GM13977 (cell line): ENCODE measurements at regions not wholly inside any gene's neighbourhood (a gene's known extent, or its start where the extent isn't known, plus 50 kb on each side); places are given as distances from the start of the nearest gene placed in this dataset.
"Not testable (repeated sequence)": the region's sequence is repeated elsewhere in the genome, so short reads cannot be mapped to it uniquely, and the experiment has no call there.

Experiments
- DNase-seq: peaks from one replicate; pipeline ENCODE4 v3.0.0; 2012; ENCODE audit warnings: low spot score
- CTCF ChIP-seq: IDR thresholded peaks from 2 replicates; pipeline ENCODE4 v1.5.1; 2012; ENCODE audit warnings: mild to moderate bottlenecking, control low read depth; ENCODE audit not compliant: insufficient read depth; ENCODE audit errors: extremely low read depth, missing control alignments
- in situ Hi-C: fragments of 300-500 bp; cut with MboI; formaldehyde crosslinking; loops from one replicate; pipeline ENCODE4 v1.12.0; 2022; ENCODE audit warnings: low sequenced_read_pairs, low pct_unique_long_range_greater_than_20kb, mixed read lengths, inconsistent platforms; ENCODE audit not compliant: unreplicated experiment

DNA sequence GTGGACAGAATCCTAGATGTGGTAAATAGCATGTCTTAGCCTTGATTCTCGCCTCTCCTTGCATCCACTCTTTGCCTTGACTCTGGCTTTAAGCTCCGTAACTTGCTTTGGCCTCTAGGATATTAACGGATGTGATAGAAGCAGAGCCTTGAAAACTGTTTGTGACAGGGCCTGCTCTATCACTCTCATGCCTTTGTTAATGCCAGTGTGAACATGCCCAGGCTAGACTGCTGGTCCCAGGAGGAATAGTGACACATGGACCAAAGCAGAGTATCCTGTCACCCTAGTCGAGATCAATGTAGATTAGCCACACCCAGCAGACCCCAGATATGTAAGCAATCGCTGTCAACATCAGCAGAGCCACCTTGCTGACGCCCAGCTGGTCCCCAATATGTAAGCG, 109.9 kb upstream of the C9orf72 start:
- no peak for DNase-seq
- in situ Hi-C loops: no loop called here
- TF ChIP-seq CTCF: no peak

GRCh38 chr9:27688954-27689353, 115.7 kb upstream of the C9orf72 start:
- no peak for TF ChIP-seq CTCF
- in situ Hi-C loops: no loop called here
- no peak for DNase-seq

- DNase-seq, in situ Hi-C loops: not testable (repeated sequence)
These were observed 117.5 kb upstream of the C9orf72 start for GRCh38 chr9:27690816-27691215.

DNA sequence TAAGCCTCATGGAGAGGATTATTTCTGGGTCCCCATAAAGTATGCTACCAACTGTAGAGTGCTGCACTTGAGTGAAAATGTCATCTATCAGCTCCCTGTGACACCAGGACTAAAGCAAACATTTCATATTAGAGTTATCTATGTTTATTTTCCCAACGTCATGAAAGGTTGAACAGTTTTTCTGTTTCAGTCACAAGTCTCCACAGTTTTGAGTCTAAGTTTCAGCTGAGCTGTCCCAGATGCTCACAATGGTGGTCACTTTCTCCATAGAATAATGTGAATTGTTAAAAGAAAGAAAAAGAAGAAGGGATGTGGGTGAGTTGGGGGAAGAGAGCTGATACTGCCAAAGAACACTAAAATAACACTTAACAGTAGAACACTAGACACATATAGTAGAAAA, 126.3 kb upstream of the C9orf72 start:
- in situ Hi-C loops: loop anchor here (25.0 kb wide), 1 partner anchor 363 kb away; no protein-coding TSS in a partner anchor
- no peak for DNase-seq
- TF ChIP-seq CTCF: no peak

DNA sequence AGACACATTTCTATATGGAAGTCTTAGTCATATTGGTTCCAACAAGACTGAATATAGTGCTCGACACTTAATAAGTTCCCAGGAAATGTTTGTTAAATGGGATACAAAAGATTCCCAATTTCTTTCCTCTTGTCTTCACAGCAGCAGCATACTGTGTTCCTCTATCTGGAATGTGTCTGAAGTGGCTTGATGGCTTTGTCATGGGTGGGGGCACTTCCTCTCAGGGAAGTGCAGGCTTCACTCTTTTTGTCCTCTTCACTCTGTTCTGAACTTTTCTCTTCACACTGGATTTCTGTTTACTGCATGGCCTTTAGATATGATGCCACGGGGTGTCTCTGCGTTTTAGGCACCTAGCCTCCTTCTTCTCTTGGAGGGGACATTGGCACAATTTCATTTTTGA, 127.7 kb upstream of the C9orf72 start:
- in situ Hi-C loops: loop anchor here (25.0 kb wide), 1 partner anchor 361 kb away; no protein-coding TSS in a partner anchor
- DNase-seq: no peak
- no peak for TF ChIP-seq CTCF

DNA sequence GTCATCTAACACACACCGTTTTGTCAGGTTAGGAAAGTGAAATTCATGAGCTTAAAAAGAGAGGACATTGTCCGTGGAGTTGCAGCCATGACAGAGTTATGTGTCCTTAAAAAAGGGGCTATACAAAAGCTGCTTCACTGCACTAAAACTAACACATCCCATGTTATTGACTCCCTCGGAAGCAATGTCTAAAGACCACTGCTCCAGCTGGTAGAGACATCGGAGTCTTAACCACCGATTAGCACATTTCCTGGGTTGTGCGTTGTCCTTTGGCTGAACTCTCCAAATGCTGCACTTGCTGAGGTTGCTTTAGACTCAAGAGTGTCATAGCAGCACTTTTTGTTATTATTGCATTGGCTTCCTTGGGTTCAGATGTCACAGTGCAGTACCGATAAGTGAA, 128.3 kb upstream of the C9orf72 start:
- DNase-seq: no peak
- no peak for TF ChIP-seq CTCF
- in situ Hi-C loops: loop anchor here (25.0 kb wide), 1 partner anchor 361 kb away; no protein-coding TSS in a partner anchor

DNA sequence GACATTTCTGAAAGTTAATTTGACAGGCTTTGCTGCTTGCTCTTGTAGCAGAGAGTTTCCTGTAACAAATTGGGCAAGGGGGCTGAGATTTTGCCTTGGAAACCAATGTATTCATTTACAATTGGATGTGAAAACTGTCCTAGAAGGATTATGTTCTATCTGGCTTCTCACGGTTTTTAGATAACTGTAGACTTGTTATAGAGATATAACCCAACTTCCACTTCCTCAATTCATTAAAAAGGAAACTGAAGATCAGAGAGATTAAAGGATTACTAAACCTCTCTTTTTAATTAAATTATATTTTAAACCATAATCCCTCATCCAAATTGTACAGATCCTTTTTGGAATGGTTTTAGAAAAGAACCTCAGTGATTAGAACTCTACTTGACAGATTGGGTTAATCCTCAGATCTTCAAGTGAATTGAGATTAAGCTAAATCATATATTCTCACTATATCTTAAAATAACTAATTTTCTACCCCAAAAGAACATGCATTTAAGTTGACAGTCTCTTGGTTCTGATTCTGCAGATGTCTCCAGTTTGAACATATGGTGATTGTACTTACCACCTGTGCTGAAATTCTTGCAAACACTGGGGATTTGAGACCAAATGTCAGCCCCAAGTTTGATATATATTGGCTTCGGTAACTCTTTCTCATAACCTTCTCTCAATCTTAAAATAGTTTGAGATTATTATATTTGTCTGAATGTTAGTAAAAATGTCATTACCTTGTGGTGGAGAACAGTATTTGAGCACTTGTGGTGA, 130.1 kb upstream of the C9orf72 start:
- in situ Hi-C loops: loop anchor here (25.0 kb wide), 1 partner anchor 359 kb away; no protein-coding TSS in a partner anchor
- TF ChIP-seq CTCF: no peak

More for the DNA sequence above, 130.1 kb upstream of the C9orf72 start:
- no peak for DNase-seq
